Stomach (tissue), 4 donors: ENCODE measurements at regions not wholly inside any gene's neighbourhood (a gene's known extent, or its start where the extent isn't known, plus 50 kb on each side); places are given as distances from the start of the nearest gene placed in this dataset.

ENCODE experiments used
- CTCF ChIP-seq, 7 experiments: fragments of 450-650 bp in 4 of 7; fragments of 200-600 bp in 3 of 7; sonication (generic) in 3 of 7; IDR thresholded peaks; one replicate each; pipeline ENCODE4 v1.5.1; 2016 to 2019; ENCODE audit warnings: antibody characterized with exemption in 7 of 7, control low read depth in 2 of 7, mild to moderate bottlenecking in 1 of 7
- POLR2AphosphoS5 ChIP-seq, 3 donors: sonication (generic); formaldehyde crosslinking; IDR thresholded peaks; one replicate each; pipeline ENCODE4 v1.6.1; 2016; ENCODE audit warnings: antibody characterized with exemption in 3 of 3

GRCh38 chrX:78886550-78886949 lies 58.6 kb upstream of the P2RY10 start:
- TF ChIP-seq CTCF (IDR thresholded peaks at IDR 0.05) (peak in 2 of 7 experiments; percentile 14 to 19), POLR2AphosphoS5 (IDR thresholded peaks at IDR 0.05) (no peak)
